HG03196 (cell line): ENCODE measurements at regions not wholly inside any gene's neighbourhood (a gene's known extent, or its start where the extent isn't known, plus 50 kb on each side); places are given as distances from the start of the nearest gene placed in this dataset.

ENCODE experiments used
- ATAC-seq: cut with Tn5 transposase; IDR thresholded peaks from one replicate; pipeline ENCODE4 v1.9.1; 2021; ENCODE audit not compliant: unreplicated experiment

DNA sequence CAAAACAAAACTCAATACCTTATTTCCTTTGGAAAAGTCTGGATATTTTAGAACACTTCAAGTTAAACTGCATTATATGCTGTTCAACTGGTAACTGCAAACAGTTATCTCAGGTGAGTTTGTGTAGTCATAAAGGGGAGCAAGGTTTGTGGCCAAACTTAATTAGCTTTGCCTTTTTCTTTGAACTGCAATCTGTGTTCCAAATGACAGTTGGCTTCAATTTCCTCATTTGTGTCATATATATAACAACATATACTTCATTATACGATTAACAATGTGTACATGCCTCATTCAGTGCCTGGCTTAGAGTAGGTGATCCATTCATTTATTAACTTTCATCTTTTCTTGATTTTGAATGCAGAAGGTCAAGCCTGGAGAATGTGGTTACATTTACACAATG is 55.8 kb downstream of the KCNE4 start:
- no peak for ATAC-seq

DNA sequence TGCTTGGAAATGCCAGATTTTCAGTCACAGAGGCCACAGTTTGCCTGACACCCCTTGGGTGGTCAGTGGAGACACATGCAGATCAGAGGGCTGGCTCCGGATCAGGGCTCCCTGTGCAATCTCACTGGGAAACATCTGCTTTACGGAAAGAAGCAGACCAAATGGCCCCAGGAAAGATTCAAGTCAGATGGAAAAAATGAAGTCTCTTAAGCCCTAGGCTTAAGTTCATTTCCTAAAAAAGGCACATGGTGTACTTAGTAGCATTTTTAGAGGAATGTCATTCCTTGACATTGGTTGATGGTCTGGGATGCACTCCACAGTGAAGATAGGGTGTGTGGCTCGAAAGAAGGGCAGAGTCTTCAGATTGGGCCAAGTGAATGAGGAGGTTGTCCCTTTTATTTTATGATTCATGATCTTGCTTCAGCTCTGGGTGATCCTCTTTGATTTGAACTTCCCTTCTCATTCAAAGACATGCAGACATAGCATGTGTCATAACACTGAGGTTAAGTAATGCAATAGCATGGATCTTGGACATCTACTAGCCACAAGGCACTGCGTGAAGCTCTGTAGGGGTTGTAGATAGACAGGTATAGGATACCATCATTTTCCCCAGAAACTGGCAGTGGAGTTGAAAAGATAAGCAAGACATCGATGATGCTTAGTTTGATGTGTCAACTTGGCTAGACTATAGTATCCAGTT is 56.5 kb downstream of the KCNE4 start:
- ATAC-seq, result no peak

DNA sequence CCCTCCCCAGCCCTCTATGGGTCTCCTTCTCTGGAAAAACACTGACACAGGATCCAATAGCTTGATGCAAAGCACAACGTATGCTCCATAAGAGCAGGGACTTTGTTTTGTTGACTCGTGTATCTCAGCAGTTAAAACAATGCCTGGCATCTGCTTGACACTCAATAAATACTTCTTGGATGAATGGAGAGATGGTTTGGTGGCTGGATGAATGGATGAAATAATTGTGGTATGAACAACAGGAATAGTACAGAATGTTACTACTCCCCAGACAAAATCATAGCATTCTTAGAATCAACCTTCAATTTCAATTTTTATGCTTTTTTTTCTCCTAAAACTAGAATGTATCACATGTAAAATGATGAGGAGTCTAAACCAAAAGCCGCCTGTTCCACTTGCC is 57.4 kb downstream of the KCNE4 start:
- no peak for ATAC-seq

DNA sequence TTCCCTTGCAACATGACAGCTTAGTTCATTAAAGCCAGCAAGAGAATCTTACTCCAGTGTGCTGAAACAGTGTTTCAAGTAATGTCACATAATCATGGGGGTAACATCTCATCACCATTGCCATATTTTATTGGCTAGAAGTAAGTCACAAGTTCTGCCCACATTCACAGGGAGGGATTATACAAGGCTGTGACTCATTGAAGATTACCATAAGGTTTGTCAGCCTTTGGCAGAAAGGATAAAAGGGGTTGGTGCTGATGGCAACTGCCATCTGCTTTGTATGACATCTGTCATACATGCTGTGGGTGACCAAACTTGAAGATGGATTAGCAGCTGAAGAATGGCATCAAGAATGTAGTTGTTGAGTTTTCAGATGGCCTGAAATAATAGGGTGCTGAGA is 61.2 kb downstream of the KCNE4 start:
- no peak for ATAC-seq

DNA sequence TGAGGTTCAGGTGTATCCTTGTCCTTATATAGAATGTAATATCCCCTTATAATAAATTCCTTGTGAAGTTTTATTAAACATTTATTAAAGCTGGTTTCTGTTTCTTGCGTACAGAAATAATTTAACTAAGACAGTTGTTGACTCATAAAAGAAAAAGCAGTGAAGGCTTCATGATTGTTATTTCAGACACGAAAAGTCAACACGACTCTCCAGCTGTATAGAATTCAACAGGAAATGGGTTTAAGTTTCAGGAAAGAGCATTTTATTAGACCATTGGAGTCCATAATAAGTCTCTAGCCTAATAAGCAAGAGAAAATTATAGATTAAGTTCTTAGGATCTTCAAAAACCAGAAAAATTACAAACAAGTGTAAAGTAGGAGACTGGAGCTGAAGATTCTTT is 62.2 kb downstream of the KCNE4 start:
- ATAC-seq, result no peak

DNA sequence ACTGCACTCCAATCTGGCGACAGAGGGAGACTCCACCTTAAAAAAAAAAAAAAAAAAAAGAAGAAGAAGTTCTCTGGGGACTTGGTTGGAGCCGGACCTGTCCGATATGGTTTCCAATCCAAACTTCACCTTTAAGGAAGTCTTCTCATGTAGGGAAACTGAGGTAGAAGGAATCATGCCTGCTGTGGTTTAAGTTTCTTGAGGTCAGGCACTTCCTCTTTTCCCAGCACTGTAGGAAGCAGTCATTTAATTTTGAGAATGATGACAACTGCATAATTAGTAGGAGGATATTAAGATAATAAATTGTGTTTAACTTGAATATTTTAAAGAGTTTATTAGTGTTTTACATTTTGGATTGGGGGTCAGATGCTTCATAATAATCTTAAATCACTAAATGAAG is 62.9 kb downstream of the KCNE4 start:
- no peak for ATAC-seq

GRCh38 chr2:223117533-223117932 is 65.5 kb downstream of the KCNE4 start:
- no peak for ATAC-seq

GRCh38 chr2:223121283-223121682 is 69.3 kb downstream of the KCNE4 start:
- no peak for ATAC-seq

- no peak for ATAC-seq
Observed at GRCh38 chr2:223122781-223123180, 70.8 kb downstream of the KCNE4 start.

- no peak for ATAC-seq
Observed at GRCh38 chr2:223123855-223124610, 72.0 kb downstream of the KCNE4 start.

- no peak for ATAC-seq
Observed at GRCh38 chr2:223141606-223142005, 89.6 kb downstream of the KCNE4 start.

DNA sequence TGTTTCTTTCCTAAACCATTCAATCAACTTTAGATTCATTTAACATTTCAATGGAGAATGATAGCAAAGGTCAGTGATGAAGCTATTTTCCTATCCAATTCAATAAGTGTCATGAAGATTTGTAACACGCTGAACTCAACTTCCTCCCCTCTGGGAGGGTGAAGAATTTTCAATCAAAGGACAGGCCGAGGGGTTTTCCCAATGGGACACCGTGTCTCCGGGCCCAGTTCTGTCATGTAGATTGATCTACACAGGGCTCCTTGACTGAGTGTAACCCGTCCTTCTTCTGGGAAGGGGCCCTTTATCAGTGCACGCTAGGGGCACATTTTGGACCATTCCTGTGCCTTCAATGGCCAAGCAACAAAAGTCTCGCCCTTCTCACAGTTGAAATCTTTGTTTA is 90.1 kb downstream of the KCNE4 start:
- ATAC-seq, result no peak

DNA sequence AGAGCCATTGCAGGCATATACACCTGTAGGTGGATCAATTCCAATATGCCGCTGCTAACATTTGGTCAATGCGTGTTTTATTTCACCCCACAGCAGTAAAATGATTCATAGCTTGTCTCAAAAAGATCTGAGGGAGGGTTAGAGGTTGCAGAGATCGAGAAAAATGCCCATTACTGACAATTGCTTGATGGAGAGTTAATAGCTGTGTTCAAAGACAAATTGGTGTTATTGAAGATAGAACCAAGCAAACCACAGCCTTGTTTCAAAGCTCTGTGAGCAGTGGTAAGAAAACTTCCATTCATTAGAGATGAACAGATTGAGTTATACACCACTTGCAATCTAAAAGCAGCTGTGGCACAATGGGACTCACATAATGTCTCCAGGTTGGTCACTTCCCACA is 95.4 kb downstream of the KCNE4 start:
- no peak for ATAC-seq

- no peak for ATAC-seq
Observed at GRCh38 chr2:223148516-223148915, 96.5 kb downstream of the KCNE4 start.

DNA sequence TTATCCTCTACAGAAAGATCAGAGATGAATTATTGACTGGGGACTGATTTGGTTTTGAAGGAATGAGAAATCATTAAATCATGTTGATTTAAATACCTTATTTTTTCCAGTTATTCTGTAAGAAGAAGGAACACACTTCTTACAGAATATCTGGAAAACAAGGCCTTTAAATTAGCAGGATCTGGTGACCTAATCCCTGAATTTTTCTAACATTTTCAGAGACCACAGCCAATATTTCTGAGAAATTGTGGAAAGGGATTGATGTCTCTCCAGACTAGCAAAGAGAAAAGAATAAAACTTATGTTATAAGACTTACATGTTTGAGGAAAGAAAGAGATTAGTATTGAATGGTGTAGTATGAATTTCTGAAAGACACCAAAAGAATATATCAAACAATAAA is 104.0 kb downstream of the KCNE4 start:
- no peak for ATAC-seq

DNA sequence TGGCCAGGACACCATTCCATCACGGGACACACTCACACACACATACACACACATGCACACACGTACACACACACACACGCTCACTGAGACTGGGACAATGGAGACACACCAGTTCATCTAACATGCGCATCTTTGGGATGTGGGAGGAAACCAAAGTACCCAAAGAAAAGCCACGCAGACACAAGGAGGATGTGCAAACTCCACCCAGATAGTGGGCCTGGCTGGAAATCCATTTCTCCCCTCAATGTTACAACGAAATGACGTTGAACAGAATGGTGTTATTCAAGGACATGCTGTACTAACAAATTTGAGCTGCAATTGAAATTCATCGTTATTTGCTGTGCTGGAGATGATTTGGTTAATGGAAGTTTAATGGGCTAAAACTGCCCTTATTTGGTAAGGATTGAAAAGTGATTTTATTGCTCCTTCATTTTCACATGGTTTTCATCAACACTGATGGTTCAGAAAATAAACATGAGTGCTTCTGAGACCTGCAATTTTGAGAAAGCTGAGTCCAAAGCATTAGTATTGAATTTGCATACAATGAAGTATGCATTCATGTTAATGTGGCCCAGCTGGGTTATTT is 110.0 kb downstream of the KCNE4 start:
- no peak for ATAC-seq

DNA sequence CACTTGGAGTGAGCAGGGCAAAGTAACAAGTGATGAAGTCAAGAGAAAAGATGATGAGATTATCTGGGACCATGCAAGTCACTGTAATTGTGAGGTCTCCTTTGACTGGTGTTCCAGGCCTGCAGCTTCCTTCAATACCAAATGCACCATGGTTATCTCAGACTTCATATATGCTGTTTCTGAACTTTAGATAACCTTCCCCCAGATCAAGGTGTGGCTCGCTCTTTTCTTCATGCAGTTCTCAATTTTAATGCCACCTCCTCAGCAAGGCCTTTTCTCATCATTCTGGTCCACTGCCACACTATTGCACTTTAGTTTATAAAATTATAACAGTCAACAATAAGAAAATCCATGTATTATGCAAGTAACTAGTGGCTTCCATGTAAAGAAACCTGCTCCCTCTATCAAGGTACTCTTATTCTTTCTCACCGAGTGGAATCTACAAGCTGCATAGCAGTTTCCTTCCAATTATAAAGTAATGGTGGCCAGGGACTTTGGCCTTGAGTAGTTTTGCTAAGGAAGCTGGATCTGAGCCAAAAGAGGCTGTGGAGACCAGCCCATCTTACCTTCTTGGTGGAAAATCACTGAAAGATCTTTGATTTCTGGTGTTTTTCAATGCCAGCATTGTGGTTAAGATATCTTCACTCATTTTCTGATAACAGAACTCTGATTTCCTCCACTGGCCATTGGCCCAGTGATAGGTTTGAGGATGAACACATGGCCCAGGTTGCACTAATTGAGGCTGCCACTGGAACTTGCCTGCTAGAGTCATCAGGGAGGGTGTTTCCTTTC is 113.6 kb downstream of the KCNE4 start:
- ATAC-seq, result no peak

- ATAC-seq, result no peak
Observed at GRCh38 chr2:223166215-223166493, 114.2 kb downstream of the KCNE4 start.

DNA sequence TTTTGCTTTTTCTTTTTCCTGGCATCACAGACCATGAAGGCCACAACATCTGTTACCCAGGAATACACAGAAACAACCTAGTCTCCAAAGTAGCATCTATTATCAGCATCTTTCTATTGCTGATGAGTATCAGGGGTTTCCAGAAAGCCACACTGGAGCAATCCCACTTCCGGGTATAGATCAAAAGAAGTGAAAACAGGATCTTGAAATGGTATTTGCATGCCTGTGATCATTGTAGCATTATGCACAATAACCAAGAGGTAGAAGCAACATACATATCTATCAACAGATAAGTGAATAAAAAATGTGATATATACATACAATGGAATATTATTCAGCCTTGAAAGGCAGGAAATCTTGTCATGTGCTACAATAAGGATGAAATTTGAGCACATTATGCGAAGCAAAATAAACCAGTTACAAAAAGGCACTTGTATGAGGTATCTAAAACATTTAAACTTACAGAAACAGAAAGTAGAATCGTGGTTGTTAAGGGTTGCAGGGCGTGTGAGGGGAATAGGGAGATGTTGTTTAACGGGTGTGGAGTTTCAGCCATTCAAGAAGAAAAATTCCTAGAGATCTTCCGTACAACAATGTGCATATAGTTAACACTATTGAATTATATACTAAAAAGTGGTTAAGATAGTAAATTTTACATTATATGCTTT is 115.1 kb downstream of the KCNE4 start:
- ATAC-seq, result no peak

DNA sequence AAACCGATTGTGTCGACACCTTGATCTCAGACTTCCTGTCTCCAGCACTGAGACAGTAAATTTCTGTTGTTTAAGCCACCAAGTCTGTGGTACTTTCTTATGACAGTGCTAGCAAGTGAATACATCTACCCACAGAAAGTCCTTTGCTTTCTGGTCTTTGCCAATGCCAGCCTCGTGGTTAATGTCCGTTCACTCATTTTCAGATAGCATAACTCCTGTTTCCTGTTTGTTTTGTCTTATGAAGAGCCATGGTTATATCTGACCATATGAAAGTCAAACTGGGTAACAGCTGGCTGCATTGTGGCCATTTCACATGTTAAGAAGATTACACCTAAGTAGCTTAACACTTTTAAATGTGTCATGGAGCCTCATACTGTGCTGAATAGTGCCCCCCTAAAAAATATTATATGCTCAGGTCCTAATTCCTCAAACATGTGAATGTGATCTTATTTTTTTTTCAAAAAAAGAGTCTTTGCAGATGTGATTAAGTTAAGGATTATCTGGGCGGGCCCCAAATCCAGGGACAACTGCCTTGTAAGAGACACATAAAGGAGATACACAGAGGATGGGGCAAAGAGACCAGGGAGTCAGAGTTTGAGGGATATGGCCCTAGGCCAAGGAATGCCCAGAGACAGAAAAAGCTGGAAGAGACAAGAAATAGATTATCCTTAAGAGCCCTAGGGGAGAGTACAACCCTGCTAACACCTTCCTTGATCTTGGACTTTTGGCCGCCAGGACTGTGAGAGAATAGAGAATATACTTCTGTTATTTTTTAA is 118.0 kb downstream of the KCNE4 start:
- peak; percentile 77 for ATAC-seq

GRCh38 chr2:223176970-223177369 is 125.0 kb downstream of the KCNE4 start:
- ATAC-seq, result no peak
